MM.1S (cell line): ENCODE measurements at regions not wholly inside any gene's neighbourhood (a gene's known extent, or its start where the extent isn't known, plus 50 kb on each side); places are given as distances from the start of the nearest gene placed in this dataset.
"Not testable (repeated sequence)": the region's sequence is repeated elsewhere in the genome, so short reads cannot be mapped to it uniquely, and the experiment has no call there.

ENCODE experiments used
- DNase-seq: peaks from one replicate; pipeline ENCODE4 v3.0.0-alpha.2; 2015
- H2AFZ ChIP-seq: fragments of 300-600 bp; sonication (generic); 2 replicates; pipeline ENCODE4 v1.6.0; 2016; ENCODE audit warnings: antibody characterized with exemption, low read length
- H3F3A ChIP-seq: fragments of 300-600 bp; sonication (generic); 2 replicates; pipeline ENCODE4 v1.6.1; 2016; ENCODE audit warnings: mild to moderate bottlenecking, antibody characterized with exemption, low read length, moderate library complexity, mixed read lengths; ENCODE audit not compliant: insufficient read depth
- H3K27ac ChIP-seq: fragments of 300-600 bp; sonication (generic); 2 replicates; pipeline ENCODE4 v1.5.1; 2016; ENCODE audit warnings: mild to moderate bottlenecking, low read length
- H3K27me3 ChIP-seq: fragments of 300-600 bp; sonication (generic); replicated peaks from 2 replicates; pipeline ENCODE4 v1.6.0; 2016; ENCODE audit warnings: low read length; ENCODE audit not compliant: insufficient read depth
- H3K36me3 ChIP-seq: fragments of 300-600 bp; sonication (generic); replicated peaks from 2 replicates; pipeline ENCODE4 v1.6.1; 2016; ENCODE audit warnings: mild to moderate bottlenecking, low read length, mixed read lengths; ENCODE audit not compliant: insufficient read depth
- H3K4me1 ChIP-seq: fragments of 300-600 bp; sonication (generic); 2 replicates; pipeline ENCODE4 v1.6.1; 2016; ENCODE audit warnings: low read length, mixed read lengths
- H3K4me2 ChIP-seq: fragments of 300-600 bp; sonication (generic); 2 replicates; pipeline ENCODE4 v1.6.0; 2016; ENCODE audit warnings: low read depth, low read length
- H3K4me3 ChIP-seq: fragments of 300-600 bp; sonication (generic); 2 replicates; pipeline ENCODE4 v1.5.1; 2016; ENCODE audit warnings: low read length, mixed read lengths
- H3K79me2 ChIP-seq: fragments of 300-600 bp; sonication (generic); 2 replicates; pipeline ENCODE4 v1.6.1; 2016; ENCODE audit warnings: mixed run types, low read length, mixed read lengths
- H3K9ac ChIP-seq: fragments of 300-600 bp; sonication (generic); 2 replicates; pipeline ENCODE4 v1.6.1; 2016; ENCODE audit warnings: low read length, mixed read lengths
- H3K9me2 ChIP-seq: fragments of 300-600 bp; sonication (generic); replicated peaks from 2 replicates; pipeline ENCODE4 v1.6.1; 2016; ENCODE audit warnings: mild to moderate bottlenecking, low read length, mixed read lengths; ENCODE audit not compliant: insufficient read depth
- H3K9me3 ChIP-seq: fragments of 300-600 bp; sonication (generic); replicated peaks from 2 replicates; pipeline ENCODE4 v1.6.1; 2016; ENCODE audit warnings: mild to moderate bottlenecking, low read length, mixed read lengths; ENCODE audit not compliant: insufficient read depth
- H4K20me1 ChIP-seq: fragments of 300-600 bp; sonication (generic); 2 replicates; pipeline ENCODE4 v1.6.1; 2016; ENCODE audit warnings: mild to moderate bottlenecking, low read length, moderate library complexity, mixed read lengths; ENCODE audit not compliant: insufficient read depth
- EZH2 ChIP-seq: fragments of 300-600 bp; sonication (generic); optimal IDR thresholded peaks from 2 replicates; pipeline ENCODE3; 2017; ENCODE audit warnings: low read depth, mild to moderate bottlenecking, antibody characterized with exemption, low read length, mixed read lengths
- EZH2phosphoT487 ChIP-seq: fragments of 300-600 bp; sonication (generic); IDR thresholded peaks from 2 replicates; pipeline ENCODE4 v1.6.1; 2018; ENCODE audit warnings: antibody characterized with exemption, low read length
- TF ChIP-seq, protein P1 (sequence below): fragments of 300-600 bp; sonication (generic); IDR thresholded peaks from 2 replicates; pipeline ENCODE4 v1.5.1; 2016; ENCODE audit warnings: antibody characterized with exemption, low read length, mixed read lengths

DNA sequence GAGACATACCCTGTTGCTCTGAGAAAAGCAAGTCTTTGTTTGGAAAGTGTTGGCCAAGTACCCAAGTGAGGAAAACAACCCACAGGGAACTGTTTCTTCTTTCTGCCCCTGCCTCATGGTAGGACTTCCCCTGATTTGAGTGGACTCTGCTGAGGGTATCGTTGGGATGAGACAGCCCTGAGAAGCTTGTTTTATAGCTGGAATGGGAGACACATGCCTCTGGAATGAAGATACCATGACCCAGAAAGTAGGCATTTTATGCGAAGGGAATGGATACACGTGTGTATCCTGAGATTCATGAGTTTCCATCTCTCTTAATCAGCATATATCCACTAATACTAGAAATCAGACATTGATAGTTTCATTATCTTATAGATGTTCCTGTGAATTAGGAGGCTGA, 382.3 kb downstream of the ATP23 start:
- Histone ChIP-seq H3K9me3 (no peaks in the 10 kb centered on the region), H2AFZ (no peak overlapping the region), H3K4me3 (no peak overlapping the region), H3K9me2 (no peaks in the 10 kb centered on the region), H3K36me3 (no peaks in the 10 kb centered on the region), H3K79me2 (no peaks in the 10 kb centered on the region), H3K27ac (no peak overlapping the region), H3K4me1 (no peaks in the 10 kb centered on the region), H4K20me1 (no peaks in the 10 kb centered on the region), H3K4me2 (no peak overlapping the region), H3F3A (no peaks in the 10 kb centered on the region), H3K27me3 (no peaks in the 10 kb centered on the region), H3K9ac (no peak overlapping the region)
- no peak for DNase-seq
- no peak for TF ChIP-seq EZH2
- TF ChIP-seq, protein P1, sequence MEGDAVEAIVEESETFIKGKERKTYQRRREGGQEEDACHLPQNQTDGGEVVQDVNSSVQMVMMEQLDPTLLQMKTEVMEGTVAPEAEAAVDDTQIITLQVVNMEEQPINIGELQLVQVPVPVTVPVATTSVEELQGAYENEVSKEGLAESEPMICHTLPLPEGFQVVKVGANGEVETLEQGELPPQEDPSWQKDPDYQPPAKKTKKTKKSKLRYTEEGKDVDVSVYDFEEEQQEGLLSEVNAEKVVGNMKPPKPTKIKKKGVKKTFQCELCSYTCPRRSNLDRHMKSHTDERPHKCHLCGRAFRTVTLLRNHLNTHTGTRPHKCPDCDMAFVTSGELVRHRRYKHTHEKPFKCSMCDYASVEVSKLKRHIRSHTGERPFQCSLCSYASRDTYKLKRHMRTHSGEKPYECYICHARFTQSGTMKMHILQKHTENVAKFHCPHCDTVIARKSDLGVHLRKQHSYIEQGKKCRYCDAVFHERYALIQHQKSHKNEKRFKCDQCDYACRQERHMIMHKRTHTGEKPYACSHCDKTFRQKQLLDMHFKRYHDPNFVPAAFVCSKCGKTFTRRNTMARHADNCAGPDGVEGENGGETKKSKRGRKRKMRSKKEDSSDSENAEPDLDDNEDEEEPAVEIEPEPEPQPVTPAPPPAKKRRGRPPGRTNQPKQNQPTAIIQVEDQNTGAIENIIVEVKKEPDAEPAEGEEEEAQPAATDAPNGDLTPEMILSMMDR = no peak
- no peak for TF ChIP-seq EZH2phosphoT487

DNA sequence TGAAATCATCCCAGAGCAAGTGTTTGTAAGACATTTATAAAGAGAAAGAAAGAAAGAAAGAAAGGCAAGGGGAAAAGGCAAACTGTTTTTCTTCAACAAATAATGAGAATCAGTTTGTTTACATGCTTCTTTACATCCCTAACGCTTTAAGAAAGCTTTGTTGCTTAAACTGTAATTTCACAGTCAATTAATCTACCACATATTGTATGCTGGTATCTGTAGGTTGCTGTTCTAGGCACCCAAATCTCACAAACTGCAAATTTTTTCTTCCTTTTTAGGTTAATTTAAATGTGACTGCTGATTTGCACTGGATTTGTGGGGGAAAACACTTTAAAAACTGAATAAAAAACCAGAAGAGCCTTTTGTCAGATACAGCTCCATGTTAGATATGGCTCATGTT, 384.2 kb downstream of the ATP23 start:
- no peaks in the 10 kb centered on the region for H3K36me3 ChIP-seq
- no peak overlapping the region for H3K9ac ChIP-seq
- no peak for DNase-seq
- H3K4me2 ChIP-seq = no peak overlapping the region
- H4K20me1 ChIP-seq = no peaks in the 10 kb centered on the region
- no peak overlapping the region for H3K4me3 ChIP-seq
- no peaks in the 10 kb centered on the region for H3K79me2 ChIP-seq
- no peak overlapping the region for H3K27ac ChIP-seq
- no peaks in the 10 kb centered on the region for H3K27me3 ChIP-seq
- TF ChIP-seq, protein P1 = no peak
- TF ChIP-seq EZH2phosphoT487 = no peak
- no peak for TF ChIP-seq EZH2
- no peaks in the 10 kb centered on the region for H3K9me2 ChIP-seq
- no peaks in the 10 kb centered on the region for H3F3A ChIP-seq
- H3K9me3 ChIP-seq = no peaks in the 10 kb centered on the region
- no peaks in the 10 kb centered on the region for H3K4me1 ChIP-seq
- no peak overlapping the region for H2AFZ ChIP-seq

DNA sequence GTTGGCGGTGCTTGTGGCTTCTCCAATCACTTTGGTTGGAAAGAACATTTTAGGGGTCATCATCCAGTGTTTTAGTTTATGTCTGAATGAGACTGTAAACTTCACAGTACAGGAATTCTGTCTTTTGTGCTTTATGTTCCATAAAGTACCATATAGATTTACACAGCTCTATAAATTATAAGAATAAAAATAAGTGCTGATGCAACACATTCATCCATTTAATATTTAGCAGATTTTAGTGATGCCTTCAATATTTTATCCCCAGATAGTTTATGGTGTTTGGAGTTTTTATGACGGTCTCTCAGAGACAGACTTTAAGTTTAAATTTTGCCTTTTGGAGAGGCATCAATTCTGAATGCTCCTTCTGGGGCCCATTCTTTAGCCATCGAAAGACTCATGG, 385.2 kb downstream of the ATP23 start:
- H3K27me3 ChIP-seq = no peaks in the 10 kb centered on the region
- no peak overlapping the region for H3K4me2 ChIP-seq
- H3K4me3 ChIP-seq = no peak overlapping the region
- no peaks in the 10 kb centered on the region for H3K4me1 ChIP-seq
- H3K36me3 ChIP-seq = no peaks in the 10 kb centered on the region
- H4K20me1 ChIP-seq = no peaks in the 10 kb centered on the region
- no peaks in the 10 kb centered on the region for H3K79me2 ChIP-seq
- no peaks in the 10 kb centered on the region for H3K9me2 ChIP-seq
- no peaks in the 10 kb centered on the region for H3F3A ChIP-seq
- TF ChIP-seq EZH2phosphoT487 (no peak), EZH2 (no peak)
- TF ChIP-seq, protein P1 = no peak
- H3K27ac ChIP-seq = no peak overlapping the region
- H2AFZ ChIP-seq = no peak overlapping the region
- H3K9ac ChIP-seq = no peak overlapping the region
- no peaks in the 10 kb centered on the region for H3K9me3 ChIP-seq
- no peak for DNase-seq

DNA sequence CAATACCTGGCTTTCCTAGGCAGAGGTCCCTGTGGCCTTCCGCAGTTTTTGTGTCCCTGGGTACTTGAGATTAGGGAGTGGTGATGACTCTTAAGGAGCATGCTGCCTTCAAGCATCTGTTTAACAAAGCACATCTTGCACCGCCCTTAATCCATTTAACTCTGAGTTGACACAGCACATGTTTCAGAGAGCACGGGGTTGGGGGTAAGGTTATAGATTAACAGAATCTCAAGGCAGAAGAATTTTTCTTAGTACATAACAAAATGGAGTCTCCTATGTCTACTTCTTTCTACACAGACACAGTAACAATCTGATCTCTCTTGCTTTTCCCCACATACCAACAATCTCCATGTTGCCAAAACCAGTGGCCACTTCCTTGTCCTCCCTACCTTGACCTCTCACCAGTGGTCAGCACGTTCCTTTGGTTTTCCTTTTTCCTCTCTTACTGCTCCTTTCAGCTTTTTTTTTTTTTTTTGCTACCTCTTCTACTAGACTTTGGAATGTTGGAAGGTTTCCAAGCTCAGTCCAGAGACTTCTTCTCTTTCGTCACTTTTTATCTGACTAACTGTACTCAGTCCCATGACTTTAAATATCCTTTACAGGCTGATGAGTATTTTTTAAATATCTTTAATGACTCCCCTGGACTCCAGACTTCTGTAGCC, 395.3 kb downstream of the ATP23 start:
- not testable (repeated sequence) for DNase-seq, H3K27me3 ChIP-seq, H3K9me3 ChIP-seq, H3K27ac ChIP-seq, H3K4me2 ChIP-seq, H3K9ac ChIP-seq, H3K4me1 ChIP-seq, H2AFZ ChIP-seq, H3K79me2 ChIP-seq, H3K36me3 ChIP-seq, H3K9me2 ChIP-seq, H3K4me3 ChIP-seq, H3F3A ChIP-seq, H4K20me1 ChIP-seq

DNA sequence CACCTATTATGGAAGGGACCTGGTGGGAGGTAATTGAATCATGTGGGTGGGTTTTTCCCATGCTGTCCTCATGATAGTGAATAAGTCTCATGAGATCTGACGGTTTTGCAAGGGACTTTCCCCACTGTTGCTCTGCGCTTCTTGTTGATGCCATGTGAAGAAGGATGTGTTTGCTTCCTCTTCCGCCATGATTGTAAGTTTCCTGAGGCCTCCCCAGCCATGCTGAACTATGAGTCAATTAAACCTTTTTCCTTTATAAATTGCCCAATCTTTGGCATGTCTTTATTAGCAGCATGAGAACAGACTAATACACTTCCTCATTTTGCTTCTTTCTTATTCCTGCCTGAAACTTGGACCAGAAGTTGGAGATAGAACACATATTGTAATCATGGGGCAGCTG, 396.2 kb downstream of the ATP23 start:
- not testable (repeated sequence) for DNase-seq, H3K4me3 ChIP-seq, H3K4me1 ChIP-seq, H2AFZ ChIP-seq, H3K4me2 ChIP-seq, H3K79me2 ChIP-seq, H3F3A ChIP-seq, H3K9ac ChIP-seq, H3K36me3 ChIP-seq, H3K27me3 ChIP-seq, H4K20me1 ChIP-seq, H3K9me2 ChIP-seq, H3K9me3 ChIP-seq, H3K27ac ChIP-seq
